ENCODE measurements at regions not wholly inside any gene's neighbourhood (a gene's known extent, or its start where the extent isn't known, plus 50 kb on each side); places are given as distances from the start of the nearest gene placed in this dataset.

DNA sequence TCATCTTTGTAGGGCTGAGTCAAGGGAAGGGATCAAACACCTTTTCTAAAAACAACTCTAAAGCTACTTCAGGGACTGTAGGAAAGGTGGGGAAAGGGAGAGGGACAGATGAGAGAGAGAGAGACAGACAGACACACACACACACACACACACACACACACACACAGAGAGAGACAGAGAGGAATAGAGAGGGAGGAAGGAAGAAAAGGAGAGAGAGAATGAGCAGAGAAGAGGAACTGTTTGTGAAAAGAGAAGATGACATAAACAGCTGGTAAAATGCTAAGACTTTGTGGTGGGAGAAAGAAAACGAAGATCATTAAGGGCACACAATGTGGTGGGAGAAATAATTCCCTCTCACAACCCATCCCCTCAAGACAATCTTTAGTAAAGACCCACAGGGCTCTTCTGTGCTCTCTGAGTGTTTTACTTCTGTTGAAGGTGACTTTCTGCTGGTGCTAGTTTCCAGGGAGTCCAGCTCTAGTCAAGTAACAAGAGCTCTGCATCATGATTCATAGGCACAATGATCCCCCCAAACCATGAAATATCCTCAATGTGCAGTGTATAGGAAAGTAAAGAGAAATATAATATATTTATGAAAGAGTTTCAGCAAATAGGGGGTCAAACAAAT, 77.2 kb upstream of the STK17B start:
- TF ChIP-seq, protein P1, sequence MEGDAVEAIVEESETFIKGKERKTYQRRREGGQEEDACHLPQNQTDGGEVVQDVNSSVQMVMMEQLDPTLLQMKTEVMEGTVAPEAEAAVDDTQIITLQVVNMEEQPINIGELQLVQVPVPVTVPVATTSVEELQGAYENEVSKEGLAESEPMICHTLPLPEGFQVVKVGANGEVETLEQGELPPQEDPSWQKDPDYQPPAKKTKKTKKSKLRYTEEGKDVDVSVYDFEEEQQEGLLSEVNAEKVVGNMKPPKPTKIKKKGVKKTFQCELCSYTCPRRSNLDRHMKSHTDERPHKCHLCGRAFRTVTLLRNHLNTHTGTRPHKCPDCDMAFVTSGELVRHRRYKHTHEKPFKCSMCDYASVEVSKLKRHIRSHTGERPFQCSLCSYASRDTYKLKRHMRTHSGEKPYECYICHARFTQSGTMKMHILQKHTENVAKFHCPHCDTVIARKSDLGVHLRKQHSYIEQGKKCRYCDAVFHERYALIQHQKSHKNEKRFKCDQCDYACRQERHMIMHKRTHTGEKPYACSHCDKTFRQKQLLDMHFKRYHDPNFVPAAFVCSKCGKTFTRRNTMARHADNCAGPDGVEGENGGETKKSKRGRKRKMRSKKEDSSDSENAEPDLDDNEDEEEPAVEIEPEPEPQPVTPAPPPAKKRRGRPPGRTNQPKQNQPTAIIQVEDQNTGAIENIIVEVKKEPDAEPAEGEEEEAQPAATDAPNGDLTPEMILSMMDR (IDR thresholded peaks at IDR 0.05; ENCODE audit: borderline replicate concordance, insufficient read depth, low read depth, low read length): no peak
- no peak overlapping the region for H3K4me3 ChIP-seq (ENCODE audit: low read depth, low read length)

DNA sequence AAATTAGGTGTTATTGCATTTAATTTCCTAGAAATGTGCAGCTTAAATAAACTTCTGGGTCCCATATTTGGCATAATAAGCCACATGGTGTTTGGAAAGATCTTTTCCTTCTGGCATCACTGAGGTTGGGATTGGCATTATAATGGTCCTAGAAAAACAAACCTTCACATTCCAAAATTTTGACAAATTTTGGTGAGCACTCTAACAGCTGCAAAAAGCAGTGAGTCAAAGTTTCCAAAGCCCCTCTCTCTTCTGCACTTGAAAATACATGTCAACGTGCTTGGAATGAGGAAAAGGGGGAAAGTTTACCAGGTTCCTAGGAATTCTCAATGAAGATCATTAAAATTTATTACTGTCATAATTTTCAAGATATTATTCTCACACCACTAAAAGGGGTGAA, 77.8 kb upstream of the STK17B start:
- TF ChIP-seq, protein P1 (IDR thresholded peaks at IDR 0.05; ENCODE audit: borderline replicate concordance, insufficient read depth, low read depth, low read length): no peak
- no peak overlapping the region for H3K4me3 ChIP-seq (ENCODE audit: low read depth, low read length)

DNA sequence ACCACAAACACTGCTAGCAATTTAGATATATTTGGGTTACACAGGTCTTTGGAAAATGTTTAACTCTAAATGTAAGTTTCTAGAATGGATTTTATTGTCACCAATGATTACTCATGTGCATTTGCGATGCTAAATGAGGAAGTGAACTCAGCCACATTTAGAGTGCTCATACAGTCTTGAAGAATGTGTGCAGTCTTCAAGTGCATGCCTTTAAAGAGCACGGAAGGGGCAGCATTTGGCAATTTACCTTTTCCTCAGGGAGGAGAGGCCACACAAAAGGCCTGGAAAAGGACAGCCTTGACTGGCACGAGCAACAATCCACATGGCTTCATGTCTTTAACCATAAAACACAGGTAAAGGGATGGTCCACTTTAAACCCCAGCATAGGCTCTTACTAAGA, 78.5 kb upstream of the STK17B start:
- no peak overlapping the region for H3K4me3 ChIP-seq (ENCODE audit: low read depth, low read length)
- TF ChIP-seq, protein P1 (IDR thresholded peaks at IDR 0.05; ENCODE audit: borderline replicate concordance, insufficient read depth, low read depth, low read length): no peak

GRCh38 chr2:196251132-196251531, 79.8 kb upstream of the STK17B start:
- TF ChIP-seq, protein P1 (IDR thresholded peaks at IDR 0.05; ENCODE audit: borderline replicate concordance, insufficient read depth, low read depth, low read length): no peak
- no peak overlapping the region for H3K4me3 ChIP-seq (ENCODE audit: low read depth, low read length)

GRCh38 chr2:196252408-196253115, 81.2 kb upstream of the STK17B start:
- H3K4me3 ChIP-seq (ENCODE audit: low read depth, low read length): no peak overlapping the region
- TF ChIP-seq, protein P1 (IDR thresholded peaks at IDR 0.05; ENCODE audit: borderline replicate concordance, insufficient read depth, low read depth, low read length): no peak

DNA sequence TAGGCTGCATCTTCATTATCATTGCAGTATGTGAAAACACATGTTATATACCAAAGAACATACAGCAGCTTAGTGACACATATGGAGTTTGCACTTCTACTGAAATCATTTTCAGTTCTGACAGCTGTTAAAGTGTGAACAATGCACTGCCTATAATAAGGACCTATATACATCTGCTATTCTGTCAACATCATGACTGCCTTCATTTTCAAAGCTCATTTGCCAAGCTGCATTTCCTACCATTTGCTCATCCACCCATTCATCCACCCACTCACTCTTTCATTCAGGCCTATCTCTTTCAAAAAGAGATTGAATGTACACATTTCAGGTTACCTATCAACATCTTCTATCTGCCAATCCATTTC, 81.7 kb upstream of the STK17B start:
- TF ChIP-seq, protein P1 (IDR thresholded peaks at IDR 0.05; ENCODE audit: borderline replicate concordance, insufficient read depth, low read depth, low read length): no peak
- no peak overlapping the region for H3K4me3 ChIP-seq (ENCODE audit: low read depth, low read length)

- no peak overlapping the region for H3K4me3 ChIP-seq (ENCODE audit: low read depth, low read length)
- TF ChIP-seq, protein P1 (IDR thresholded peaks at IDR 0.05; ENCODE audit: borderline replicate concordance, insufficient read depth, low read depth, low read length): no peak
These were observed 85.2 kb upstream of the STK17B start for GRCh38 chr2:196256585-196256984.
